Effector memory CD4-positive, alpha-beta T cell (primary cell): ENCODE measurements at regions not wholly inside any gene's neighbourhood (a gene's known extent, or its start where the extent isn't known, plus 50 kb on each side); places are given as distances from the start of the nearest gene placed in this dataset.
"Not testable (repeated sequence)": the region's sequence is repeated elsewhere in the genome, so short reads cannot be mapped to it uniquely, and the experiment has no call there.

Source experiments
- DNase-seq, 3 donors: peaks; one replicate each; pipeline ENCODE4 v3.0.0-alpha.2; 2020
- H3K27ac ChIP-seq: 2 replicates; pipeline ENCODE4 v1.7.0; 2013; ENCODE audit warnings: mild to moderate bottlenecking, low read length, moderate library complexity; ENCODE audit not compliant: insufficient read depth, poor library complexity, severe bottlenecking
- H3K27me3 ChIP-seq: replicated peaks from 2 replicates; pipeline ENCODE4 v1.7.0; 2013; ENCODE audit warnings: mild to moderate bottlenecking, low read length; ENCODE audit not compliant: insufficient read depth, control insufficient read depth, poor library complexity, severe bottlenecking
- H3K36me3 ChIP-seq: 2 replicates; pipeline ENCODE4 v1.7.0; 2013; ENCODE audit warnings: mild to moderate bottlenecking, low read length, moderate library complexity; ENCODE audit not compliant: control insufficient read depth, insufficient read depth
- H3K4me1 ChIP-seq: 2 replicates; pipeline ENCODE4 v1.7.0; 2013; ENCODE audit warnings: low read length, mild to moderate bottlenecking; ENCODE audit not compliant: control insufficient read depth, insufficient read depth, poor library complexity, severe bottlenecking
- H3K4me3 ChIP-seq: 2 replicates; pipeline ENCODE4 v1.7.0; 2013; ENCODE audit warnings: low read length, low read depth, mild to moderate bottlenecking; ENCODE audit not compliant: insufficient read depth, poor library complexity, severe bottlenecking
- H3K9me3 ChIP-seq: 2 replicates; pipeline ENCODE4 v1.7.0; 2013; ENCODE audit warnings: mild to moderate bottlenecking, low read length, moderate library complexity; ENCODE audit not compliant: control insufficient read depth

DNA sequence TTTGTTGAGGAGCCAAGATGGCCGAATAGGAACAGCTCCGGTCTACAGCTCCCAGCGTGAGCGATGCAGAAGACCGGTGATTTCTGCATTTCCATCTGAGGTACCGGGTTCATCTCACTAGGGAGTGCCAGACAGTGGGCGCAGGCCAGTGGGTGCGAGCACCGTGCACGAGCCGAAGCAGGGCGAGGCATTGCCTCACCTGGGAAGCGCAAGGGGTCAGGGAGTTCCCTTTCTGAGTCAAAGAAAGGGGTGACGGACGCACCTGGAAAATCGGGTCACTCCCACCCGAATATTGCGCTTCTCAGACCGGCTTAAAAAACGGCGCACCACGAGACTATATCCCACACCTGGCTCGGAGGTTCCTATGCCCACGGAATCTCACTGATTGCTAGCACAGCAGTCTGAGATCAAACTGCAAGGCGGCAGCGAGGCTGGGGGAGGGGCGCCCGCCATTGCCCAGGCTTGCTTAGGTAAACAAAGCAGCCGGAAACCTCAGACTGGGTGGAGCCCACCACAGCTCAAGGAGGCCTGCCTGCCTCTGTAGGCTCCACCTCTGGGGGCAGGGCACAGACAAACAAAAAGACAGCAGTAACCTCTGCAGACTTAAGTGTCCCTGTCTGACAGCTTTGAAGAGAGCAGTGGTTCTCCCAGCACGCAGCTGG lies 417.7 kb upstream of the POU3F2 start:
- H3K9me3 ChIP-seq, H3K27me3 ChIP-seq, H3K4me3 ChIP-seq, H3K27ac ChIP-seq, H3K36me3 ChIP-seq, H3K4me1 ChIP-seq: not testable (repeated sequence)
- peak in 2 of 3 donors; percentile 1 to 41 for DNase-seq

DNA sequence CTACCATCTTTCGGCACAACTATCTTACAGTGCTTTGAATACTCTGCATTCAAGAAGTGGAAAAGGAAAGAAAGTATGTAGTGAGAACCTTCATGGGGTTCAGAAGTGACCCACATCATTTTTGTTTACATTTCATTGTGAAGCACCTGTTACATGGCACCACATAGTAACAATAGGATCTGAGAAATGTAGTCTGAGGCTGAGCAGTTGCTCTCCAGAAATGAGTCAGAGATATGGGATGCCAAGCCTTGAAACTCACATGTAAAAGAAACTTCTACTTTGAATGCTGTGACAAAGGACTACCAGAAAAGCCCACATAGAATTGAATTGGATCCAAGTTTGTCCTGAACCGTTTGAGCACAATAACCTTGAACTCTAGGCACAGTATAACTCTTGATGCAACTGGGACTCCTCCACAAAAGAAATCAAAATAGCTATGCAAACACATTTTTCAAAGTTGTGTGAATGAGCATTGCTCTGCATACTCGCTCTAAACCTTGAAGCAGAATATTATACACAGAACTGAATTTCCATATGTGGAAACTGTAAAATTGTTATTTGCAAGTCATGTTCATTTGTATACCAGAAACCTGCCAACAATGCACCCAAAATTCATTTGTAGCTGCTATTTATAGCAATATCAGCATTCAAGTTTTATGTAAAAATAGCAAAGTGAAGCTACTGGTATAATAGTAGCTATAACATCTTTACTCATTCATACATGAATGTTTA lies 400.9 kb upstream of the POU3F2 start:
- DNase-seq: no peak
- Histone ChIP-seq H3K4me1 (no peaks in the 10 kb centered on the region), H3K9me3 (no peaks in the 10 kb centered on the region), H3K4me3 (no peak overlapping the region), H3K36me3 (no peaks in the 10 kb centered on the region), H3K27ac (no peak overlapping the region), H3K27me3 (no peaks in the 10 kb centered on the region)

DNA sequence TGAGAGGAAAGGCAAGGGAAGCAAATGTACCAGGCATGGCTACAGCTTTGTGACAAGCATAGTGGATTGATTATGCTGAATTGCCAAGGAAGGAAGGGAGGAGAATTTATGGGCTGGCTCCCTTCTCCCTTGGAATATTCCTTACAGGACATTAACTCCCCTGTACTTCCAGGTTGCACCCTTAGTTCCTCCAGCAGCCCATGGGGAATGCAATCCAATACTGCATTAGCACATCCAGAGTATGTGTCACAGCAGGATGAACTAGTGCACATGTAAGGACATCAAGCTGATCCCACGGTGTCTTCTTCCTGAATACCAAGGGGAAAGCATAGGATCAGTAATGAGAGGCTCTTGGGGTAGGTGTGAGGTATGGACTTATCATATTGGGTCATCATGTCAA lies 390.7 kb upstream of the POU3F2 start:
- Histone ChIP-seq H3K27me3 (no peaks in the 10 kb centered on the region), H3K9me3 (no peaks in the 10 kb centered on the region), H3K4me3 (no peak overlapping the region), H3K36me3 (no peaks in the 10 kb centered on the region), H3K27ac (no peak overlapping the region), H3K4me1 (no peaks in the 10 kb centered on the region)
- DNase-seq: no peak

DNA sequence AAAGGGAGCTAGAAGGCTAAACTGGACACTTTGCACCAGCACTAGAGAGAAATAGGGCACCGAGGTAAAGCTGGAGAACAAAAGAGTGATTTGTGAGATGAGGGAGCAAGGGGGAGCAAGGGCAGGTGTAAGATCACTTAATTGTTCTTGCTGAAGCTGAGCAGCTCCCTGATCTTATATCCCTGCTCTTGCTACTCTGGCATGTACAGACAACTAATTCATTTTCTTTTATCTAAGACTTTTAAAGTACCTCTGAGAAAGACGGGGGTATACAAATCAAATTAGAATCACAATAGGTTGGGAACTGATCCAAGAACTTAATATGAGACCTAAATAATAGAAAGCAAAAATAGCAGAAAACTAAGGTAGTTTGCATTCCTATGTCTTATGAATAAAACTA lies 381.7 kb upstream of the POU3F2 start:
- Histone ChIP-seq H3K27me3 (no peaks in the 10 kb centered on the region), H3K4me1 (no peaks in the 10 kb centered on the region), H3K9me3 (no peaks in the 10 kb centered on the region), H3K4me3 (no peak overlapping the region), H3K27ac (no peak overlapping the region), H3K36me3 (no peaks in the 10 kb centered on the region)
- DNase-seq: no peak

DNA sequence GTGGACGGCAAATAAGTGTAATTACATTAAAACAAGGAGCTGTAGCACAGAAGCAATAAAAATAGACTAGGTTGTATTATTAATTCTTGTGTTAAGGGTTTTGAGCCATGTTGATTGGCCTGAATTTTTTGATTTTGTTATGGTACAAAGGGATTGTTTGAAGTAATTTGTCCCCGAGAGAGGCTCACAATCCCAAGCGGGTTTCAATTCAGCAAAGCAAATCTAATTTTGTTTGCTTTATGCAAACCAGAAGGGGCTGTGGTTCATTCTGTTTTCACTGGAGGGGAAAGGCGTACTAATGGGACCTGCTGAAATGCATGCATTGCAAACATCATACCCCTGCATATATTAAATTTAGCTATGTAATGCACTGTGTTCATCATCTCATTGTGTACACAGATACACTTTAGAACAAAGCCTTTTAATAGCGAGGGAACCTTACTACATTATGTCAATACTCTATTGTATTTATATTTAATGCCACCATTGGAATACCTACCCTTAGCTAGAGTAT lies 379.5 kb upstream of the POU3F2 start:
- DNase-seq: no peak
- no peak overlapping the region for H3K4me3 ChIP-seq
- no peaks in the 10 kb centered on the region for H3K9me3 ChIP-seq
- H3K36me3 ChIP-seq: no peaks in the 10 kb centered on the region
- H3K4me1 ChIP-seq: no peaks in the 10 kb centered on the region
- no peaks in the 10 kb centered on the region for H3K27me3 ChIP-seq
- H3K27ac ChIP-seq: no peak overlapping the region

DNA sequence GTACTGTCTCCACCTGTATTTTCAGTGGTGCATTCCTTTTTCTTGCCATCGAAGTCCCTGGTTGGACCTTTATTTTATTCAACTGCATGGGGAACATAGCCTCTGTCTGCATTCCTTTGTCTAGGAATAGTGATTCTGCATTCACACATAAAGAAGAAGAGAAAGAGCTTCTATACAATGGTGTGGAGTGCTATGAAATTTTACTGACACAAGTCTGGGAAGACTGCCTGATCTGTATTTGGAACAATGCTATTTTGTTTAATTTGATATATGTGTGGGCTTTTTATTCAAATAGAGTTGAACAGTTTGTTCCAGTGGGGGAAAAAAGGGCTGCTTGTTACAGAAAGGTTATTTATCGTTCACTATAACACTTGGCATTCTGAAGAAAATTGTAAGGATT lies 375.7 kb upstream of the POU3F2 start:
- no peak overlapping the region for H3K27ac ChIP-seq
- no peaks in the 10 kb centered on the region for H3K4me1 ChIP-seq
- H3K36me3 ChIP-seq: no peaks in the 10 kb centered on the region
- no peaks in the 10 kb centered on the region for H3K27me3 ChIP-seq
- H3K4me3 ChIP-seq: no peak overlapping the region
- no peak for DNase-seq
- no peaks in the 10 kb centered on the region for H3K9me3 ChIP-seq

DNA sequence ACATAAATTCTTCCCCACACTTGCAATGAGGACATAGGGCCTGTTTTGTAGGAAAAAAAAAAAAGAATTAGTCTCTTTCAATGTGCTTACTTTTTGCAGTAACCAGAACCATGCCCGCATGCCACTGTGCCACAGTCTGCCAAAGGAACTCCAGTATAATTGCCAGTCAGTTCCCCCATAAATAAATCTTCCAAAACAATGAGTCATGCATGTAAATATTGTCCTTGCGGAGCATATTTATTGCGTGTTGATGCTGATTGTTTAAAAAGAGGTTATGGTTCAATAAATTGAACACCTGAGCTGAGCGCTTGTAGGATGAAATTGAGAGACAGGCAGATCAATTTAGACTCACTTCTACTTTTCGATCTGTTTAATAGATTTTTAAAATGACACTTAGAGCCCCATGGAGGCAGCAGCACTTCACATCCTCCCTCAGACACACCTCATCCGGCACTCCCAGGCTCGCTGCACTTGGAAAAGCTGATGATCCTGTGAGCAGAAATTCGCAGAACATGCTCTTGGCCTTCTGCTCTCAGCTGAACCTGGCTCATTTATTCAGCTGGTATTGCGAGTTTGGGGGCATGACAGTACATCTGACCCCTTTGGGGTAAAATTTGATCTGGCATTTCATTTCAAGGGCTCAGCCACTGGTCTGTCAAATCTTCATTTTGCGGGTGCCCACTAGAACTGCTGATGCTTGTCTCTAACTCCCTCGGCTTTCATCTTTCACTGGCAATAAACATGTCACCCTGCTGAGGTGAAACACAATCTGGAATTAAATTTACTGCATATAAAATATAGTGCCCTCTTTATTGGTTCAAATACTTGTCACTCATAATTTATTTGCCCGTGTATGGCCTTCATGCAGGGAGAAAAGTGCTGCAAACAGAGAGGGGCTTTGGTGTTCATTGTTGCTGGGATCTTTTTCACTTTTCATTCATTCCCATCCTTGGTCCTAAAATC lies 371.1 kb upstream of the POU3F2 start:
- Histone ChIP-seq H3K4me1 (no peaks in the 10 kb centered on the region), H3K27me3 (no peaks in the 10 kb centered on the region), H3K4me3 (no peak overlapping the region), H3K27ac (no peak overlapping the region), H3K9me3 (no peaks in the 10 kb centered on the region), H3K36me3 (no peaks in the 10 kb centered on the region)
- no peak for DNase-seq

DNA sequence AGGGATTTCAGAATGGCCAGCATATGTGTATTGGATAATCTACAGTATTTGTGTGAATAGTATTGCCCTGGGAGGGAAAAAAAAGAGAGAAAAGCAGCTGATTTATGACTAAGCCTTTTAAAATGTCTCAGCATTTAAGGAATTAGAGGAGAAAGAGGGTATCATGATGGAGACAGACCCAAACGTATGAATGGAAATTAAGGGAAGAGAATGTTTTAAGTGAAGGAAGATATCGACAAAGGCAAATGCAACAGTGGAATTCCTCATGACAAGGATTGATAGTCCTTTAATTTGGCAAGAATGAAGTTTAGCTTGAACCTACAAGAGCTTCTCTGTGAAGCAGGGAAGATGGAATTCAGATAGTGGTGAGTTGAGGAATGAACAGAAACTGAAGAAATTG lies 367.3 kb upstream of the POU3F2 start:
- H3K27ac ChIP-seq: no peak overlapping the region
- no peaks in the 10 kb centered on the region for H3K27me3 ChIP-seq
- no peaks in the 10 kb centered on the region for H3K4me1 ChIP-seq
- no peak overlapping the region for H3K4me3 ChIP-seq
- DNase-seq: no peak
- no peaks in the 10 kb centered on the region for H3K36me3 ChIP-seq
- no peaks in the 10 kb centered on the region for H3K9me3 ChIP-seq

DNA sequence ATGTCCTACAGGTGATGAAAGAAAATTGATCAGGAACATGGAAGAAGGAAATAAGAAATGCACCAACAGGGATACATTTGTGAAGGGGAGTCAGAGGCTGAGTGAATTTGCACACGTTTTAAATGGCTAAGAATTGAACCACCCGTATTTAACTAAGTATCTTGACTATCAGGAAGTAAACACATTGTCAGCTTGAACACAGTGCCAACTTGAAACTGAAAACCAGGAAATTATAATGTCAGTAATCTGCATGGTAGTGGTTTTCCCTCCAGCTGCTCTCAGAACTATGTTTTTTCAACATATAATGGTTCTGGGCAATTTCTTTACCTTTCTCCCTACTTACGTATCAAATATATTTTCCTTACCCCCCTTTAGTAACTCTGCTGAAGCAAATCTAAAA lies 366.5 kb upstream of the POU3F2 start:
- H3K4me3 ChIP-seq: no peak overlapping the region
- H3K4me1 ChIP-seq: no peaks in the 10 kb centered on the region
- no peaks in the 10 kb centered on the region for H3K27me3 ChIP-seq
- no peak for DNase-seq
- no peaks in the 10 kb centered on the region for H3K36me3 ChIP-seq
- no peaks in the 10 kb centered on the region for H3K9me3 ChIP-seq
- no peak overlapping the region for H3K27ac ChIP-seq
